SK-N-SH (cell line): ENCODE measurements at regions not wholly inside any gene's neighbourhood (a gene's known extent, or its start where the extent isn't known, plus 50 kb on each side); places are given as distances from the start of the nearest gene placed in this dataset.
"Not testable (repeated sequence)": the region's sequence is repeated elsewhere in the genome, so short reads cannot be mapped to it uniquely, and the experiment has no call there.

ENCODE experiments used
- CTCF ChIA-PET: fragments of 300-600, 350-600 bp; formaldehyde crosslinking; extraction: SDS; loops from one replicate; lab custom pipeline; 2021; lab: Yijun Ruan, JAX
- POLR2A ChIA-PET: fragments of 350-600 bp; sonication (Branson Sonifier 250); formaldehyde crosslinking; extraction: SDS; loops from one replicate; lab custom pipeline; 2020; ENCODE audit warnings: antibody characterized with exemption, inconsistent platforms; lab: Yijun Ruan, JAX
- DNase-seq: peaks from one replicate; pipeline ENCODE4 v3.0.0; 2012
- H2AFZ ChIP-seq: fragments of 200-600 bp; sonication (generic); 2 replicates; pipeline ENCODE4 v1.8.1; 2016; ENCODE audit warnings: antibody characterized with exemption, mild to moderate bottlenecking, low read depth
- H3F3A ChIP-seq: fragments of 200-600 bp; sonication (generic); replicated peaks from 2 replicates; pipeline ENCODE3; 2016; ENCODE audit warnings: antibody characterized with exemption, mild to moderate bottlenecking; ENCODE audit not compliant: insufficient read depth
- H3K27ac ChIP-seq, 2 experiments: fragments of 200-500 bp in 1 of 2; fragments of 200-600 bp in 1 of 2; sonication (Bioruptor generic) in 1 of 2; sonication (generic), shearing (Covaris generic) in 1 of 2; 2 replicates each; pipeline versions ENCODE4 v1.5.1 to v1.6.1; 2014 to 2016; ENCODE audit warnings: low read depth in 2 of 2, inconsistent platforms in 1 of 2, low read length in 1 of 2, mild to moderate bottlenecking in 1 of 2, mixed read lengths in 1 of 2
- H3K27me3 ChIP-seq: fragments of 200-600 bp; sonication (generic), shearing (Covaris generic); 2 replicates; pipeline ENCODE4 v1.6.1; 2016; ENCODE audit warnings: mixed run types; ENCODE audit not compliant: insufficient read depth
- H3K36me3 ChIP-seq, 2 experiments: fragments of 200-500 bp in 1 of 2; fragments of 200-600 bp in 1 of 2; sonication (Bioruptor generic) in 1 of 2; sonication (generic) in 1 of 2; replicated peaks in 1 of 2; 2 replicates each; pipeline versions ENCODE3 to v1.5.1; 2014 to 2016; ENCODE audit warnings: low read length in 1 of 2, mild to moderate bottlenecking in 1 of 2; ENCODE audit not compliant: insufficient read depth in 2 of 2, control insufficient read depth in 1 of 2
- H3K4me1 ChIP-seq, 2 experiments: fragments of 200-500 bp in 1 of 2; fragments of 200-600 bp in 1 of 2; sonication (Bioruptor generic) in 1 of 2; sonication (generic), shearing (Covaris generic) in 1 of 2; 2 replicates each; pipeline versions ENCODE4 v1.5.1 to v1.6.1; 2014 to 2016; ENCODE audit warnings: low read depth in 1 of 2, low read length in 1 of 2, mixed run types in 1 of 2; ENCODE audit not compliant: insufficient read depth in 2 of 2, control insufficient read depth in 1 of 2
- H3K4me2 ChIP-seq: fragments of 200-600 bp; sonication (generic), shearing (Covaris generic); 2 replicates; pipeline ENCODE4 v1.6.1; 2017; ENCODE audit warnings: mixed run types
- H3K4me3 ChIP-seq, 2 experiments: fragments of 200-500 bp in 1 of 2; fragments of 200-600 bp in 1 of 2; sonication (Bioruptor generic) in 1 of 2; sonication (generic), shearing (Covaris generic) in 1 of 2; 2 replicates each; pipeline versions ENCODE4 v1.5.1 to v1.8.1; 2014 to 2016; ENCODE audit warnings: low read depth in 2 of 2, inconsistent platforms in 1 of 2, low read length in 1 of 2, mild to moderate bottlenecking in 1 of 2, mixed read lengths in 1 of 2, moderate library complexity in 1 of 2
- H3K79me2 ChIP-seq: fragments of 200-600 bp; sonication (generic); 2 replicates; pipeline ENCODE4 v1.8.1; 2017; ENCODE audit warnings: mild to moderate bottlenecking; ENCODE audit not compliant: insufficient read depth
- H3K9ac ChIP-seq: fragments of 200-600 bp; sonication (generic); 2 replicates; pipeline ENCODE4 v1.6.1; 2017; ENCODE audit warnings: mixed run types
- H3K9me2 ChIP-seq: fragments of 200-600 bp; sonication (generic); 2 replicates; pipeline ENCODE4 v1.6.1; 2017; ENCODE audit warnings: mixed run types
- H3K9me3 ChIP-seq: fragments of 200-600 bp; sonication (generic); 2 replicates; pipeline ENCODE4 v1.6.1; 2017; ENCODE audit warnings: mixed run types, mild to moderate bottlenecking, moderate library complexity
- H4K20me1 ChIP-seq: fragments of 200-600 bp; sonication (generic); 2 replicates; pipeline ENCODE4 v1.6.1; 2017; ENCODE audit warnings: mild to moderate bottlenecking, mixed run types; ENCODE audit not compliant: insufficient read depth
- CTCF ChIP-seq: fragments of 200-600 bp; sonication (generic); IDR thresholded peaks from 2 replicates; pipeline ENCODE4 v1.6.1; 2017; ENCODE audit warnings: antibody characterized with exemption, mild to moderate bottlenecking, moderate library complexity
- ELF1 ChIP-seq: IDR thresholded peaks from 2 replicates; pipeline ENCODE4 v1.4.0; 2012
- EZH2phosphoT487 ChIP-seq: fragments of 200-600 bp; sonication (generic); IDR thresholded peaks from 2 replicates; pipeline ENCODE4 v1.6.1; 2017; ENCODE audit warnings: low read depth, mixed run types, mild to moderate bottlenecking, antibody characterized with exemption, moderate library complexity, borderline replicate concordance
- FOXM1 ChIP-seq: IDR thresholded peaks from 2 replicates; pipeline ENCODE4 v1.4.0; 2012; ENCODE audit warnings: low read depth, mild to moderate bottlenecking
- GABPA ChIP-seq: IDR thresholded peaks from 2 replicates; pipeline ENCODE4 v1.4.0; 2012; ENCODE audit warnings: low read depth, mild to moderate bottlenecking
- IRF3 ChIP-seq: fragments of 150-350 bp; IDR thresholded peaks from 2 replicates; pipeline ENCODE4 v1.6.1; 2016; ENCODE audit warnings: mild to moderate bottlenecking, low read depth, low read length
- JUND ChIP-seq: IDR thresholded peaks from 2 replicates; pipeline ENCODE4 v1.4.0; 2012
- MEF2A ChIP-seq: IDR thresholded peaks from 2 replicates; pipeline ENCODE4 v1.4.0; 2012; ENCODE audit warnings: low read depth, borderline replicate concordance
- MXI1 ChIP-seq: IDR thresholded peaks from 2 replicates; pipeline ENCODE4 v1.6.1; 2012; ENCODE audit warnings: mild to moderate bottlenecking, low read depth, low read length, improper control_type of control experiment
- NFIC ChIP-seq: IDR thresholded peaks from 2 replicates; pipeline ENCODE4 v1.4.0; 2012; ENCODE audit warnings: borderline replicate concordance
- PBX3 ChIP-seq: IDR thresholded peaks from 2 replicates; pipeline ENCODE4; 2012
- RCOR1 ChIP-seq: fragments of 150-350 bp; IDR thresholded peaks from 2 replicates; pipeline ENCODE4 v1.6.1; 2017; ENCODE audit warnings: antibody characterized with exemption, low read length
- RFX5 ChIP-seq: IDR thresholded peaks from 2 replicates; pipeline ENCODE4 v1.6.1; 2012; ENCODE audit warnings: mild to moderate bottlenecking, improper control_type of control experiment, low read length
- SMC3 ChIP-seq: IDR thresholded peaks from 2 replicates; pipeline ENCODE4 v1.6.1; 2012; ENCODE audit warnings: low read depth, low read length, improper control_type of control experiment
- TEAD4 ChIP-seq: IDR thresholded peaks from 2 replicates; pipeline ENCODE4 v1.4.0; 2012; ENCODE audit warnings: mild to moderate bottlenecking, borderline replicate concordance; ENCODE audit not compliant: insufficient read depth
- USF2 ChIP-seq: fragments of 150-350 bp; IDR thresholded peaks from 2 replicates; pipeline ENCODE4 v1.6.1; 2017; ENCODE audit warnings: antibody characterized with exemption, low read length, low read depth, borderline replicate concordance
- WGBS: methylation state at CpG from one replicate; pipeline ENCODE4 v1.1.6; 2017; ENCODE audit warnings: low lambda C conversion rate; 5-methylcytosine and 5-hydroxymethylcytosine counted together
- TF ChIP-seq, protein P1 (sequence below): IDR thresholded peaks from 2 replicates; pipeline ENCODE4 v1.4.0; 2012; ENCODE audit warnings: low read depth, borderline replicate concordance

DNA sequence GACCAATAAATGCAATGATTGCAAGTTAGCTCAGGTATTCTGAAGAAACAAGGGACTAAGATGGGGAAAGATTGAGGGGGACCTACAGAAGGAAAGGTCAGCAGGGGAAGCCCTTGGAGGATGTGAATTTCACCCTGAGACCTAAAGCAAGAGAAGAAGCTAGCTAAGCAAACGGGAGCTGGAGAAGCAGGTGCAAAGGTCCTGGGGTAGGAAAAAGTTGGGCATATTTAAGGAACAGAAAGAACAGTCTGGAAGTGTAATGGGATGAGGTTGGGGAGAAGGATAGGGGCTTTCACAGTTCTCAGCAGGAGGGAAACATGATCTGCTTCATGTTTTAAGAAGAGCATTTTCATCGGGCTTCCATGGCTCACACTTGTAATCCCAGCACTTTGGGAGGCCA is 89.7 kb upstream of the SLC45A1 start:
- Histone ChIP-seq H3K4me2 (no peak overlapping the region), H3K9ac (no peak overlapping the region), H3K9me3 (no peaks in the 10 kb centered on the region), H3K27me3 (no peaks in the 10 kb centered on the region), H3K4me1 (no peaks in the 10 kb centered on the region; a peak in 1 of 4 replicates), H3K4me3 (no peak overlapping the region), H3K36me3 (no peaks in the 10 kb centered on the region), H3K27ac (no peak overlapping the region), H4K20me1 (no peaks in the 10 kb centered on the region), H3K79me2 (no peaks in the 10 kb centered on the region), H2AFZ (no peak overlapping the region), H3F3A (no peaks in the 10 kb centered on the region), H3K9me2 (no peaks in the 10 kb centered on the region)
- no peak for TF ChIP-seq USF2
- WGBS, result 92% methylated on average over 2 of the region's 2 CpGs
- POLR2A ChIA-PET, result no interaction called here
- no peak for DNase-seq
- CTCF ChIA-PET, result no interaction called here

GRCh38 chr1:8227674-8228073 is 90.2 kb upstream of the SLC45A1 start:
- H3K4me2 ChIP-seq, H2AFZ ChIP-seq, DNase-seq, H3K79me2 ChIP-seq, H3K9me3 ChIP-seq, H3K27ac ChIP-seq, POLR2A ChIA-PET, H3K4me3 ChIP-seq, H3F3A ChIP-seq, CTCF ChIA-PET, H3K4me1 ChIP-seq, H3K9me2 ChIP-seq, H4K20me1 ChIP-seq, H3K27me3 ChIP-seq, H3K9ac ChIP-seq, H3K36me3 ChIP-seq: not testable (repeated sequence)
- 75% methylated on average over 2 of the region's 2 CpGs for WGBS

DNA sequence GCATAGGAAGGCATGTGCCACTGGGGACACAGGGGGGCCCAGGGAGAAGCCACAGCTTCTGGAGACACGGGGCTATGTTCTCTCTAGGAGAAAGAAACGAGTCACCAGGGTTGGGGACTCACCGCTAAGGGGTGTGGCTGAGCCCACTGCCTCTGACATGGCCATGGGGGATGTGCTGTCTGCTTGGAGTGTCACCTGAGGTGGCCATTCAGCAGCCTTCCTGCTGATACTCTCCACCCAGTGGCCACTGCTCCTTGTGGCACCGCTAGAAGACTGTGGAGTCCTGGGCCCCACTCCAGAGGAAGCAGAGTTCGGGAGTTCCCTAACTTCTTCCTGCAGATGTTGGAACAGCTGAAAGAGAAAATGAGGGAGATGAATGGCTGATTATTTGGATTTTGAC is 91.2 kb upstream of the SLC45A1 start:
- CTCF ChIA-PET, result no interaction called here
- H3K4me2 ChIP-seq, result no peak overlapping the region
- H3K9me3 ChIP-seq, result no peaks in the 10 kb centered on the region
- no peaks in the 10 kb centered on the region for H3K9me2 ChIP-seq
- 68% methylated on average over 5 of the region's 5 CpGs for WGBS
- no peaks in the 10 kb centered on the region for H3K36me3 ChIP-seq
- no peak overlapping the region for H3K9ac ChIP-seq
- DNase-seq, result no peak
- no peak overlapping the region for H3K27ac ChIP-seq
- H3K4me3 ChIP-seq, result no peak overlapping the region
- no peaks in the 10 kb centered on the region for H3F3A ChIP-seq
- H3K27me3 ChIP-seq, result no peaks in the 10 kb centered on the region
- POLR2A ChIA-PET, result no interaction called here
- no peaks in the 10 kb centered on the region for H4K20me1 ChIP-seq
- H2AFZ ChIP-seq, result no peak overlapping the region
- H3K79me2 ChIP-seq, result no peaks in the 10 kb centered on the region
- no peaks in the 10 kb centered on the region; a peak in 1 of 4 replicates for H3K4me1 ChIP-seq
- TF ChIP-seq ELF1 (no peak), IRF3 (no peak), NFIC (no peak), PBX3 (no peak), RFX5 (no peak), CTCF (no peak), GABPA (no peak), FOXM1 (no peak), EZH2phosphoT487 (no peak), MXI1 (no peak), TEAD4 (no peak), RCOR1 (no peak), USF2 (no peak), SMC3 (no peak), JUND (no peak), MEF2A (no peak)
- TF ChIP-seq, protein P1, sequence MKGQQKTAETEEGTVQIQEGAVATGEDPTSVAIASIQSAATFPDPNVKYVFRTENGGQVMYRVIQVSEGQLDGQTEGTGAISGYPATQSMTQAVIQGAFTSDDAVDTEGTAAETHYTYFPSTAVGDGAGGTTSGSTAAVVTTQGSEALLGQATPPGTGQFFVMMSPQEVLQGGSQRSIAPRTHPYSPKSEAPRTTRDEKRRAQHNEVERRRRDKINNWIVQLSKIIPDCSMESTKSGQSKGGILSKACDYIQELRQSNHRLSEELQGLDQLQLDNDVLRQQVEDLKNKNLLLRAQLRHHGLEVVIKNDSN, result no peak
